Prostate gland (tissue), 2 donors: ENCODE measurements at regions not wholly inside any gene's neighbourhood (a gene's known extent, or its start where the extent isn't known, plus 50 kb on each side); places are given as distances from the start of the nearest gene placed in this dataset.

ENCODE experiments used
- POLR2AphosphoS5 ChIP-seq: sonication (generic); formaldehyde crosslinking; IDR thresholded peaks from one replicate; pipeline ENCODE4 v1.6.1; 2017; ENCODE audit warnings: antibody characterized with exemption
- TF ChIP-seq, protein P1 (sequence below), 4 experiments: fragments of 200-600 bp in 2 of 4; fragments of 450-650 bp in 2 of 4; sonication (generic) in 2 of 4; IDR thresholded peaks; 1 replicate in 3 of 4; 2 replicates in 1 of 4; pipeline ENCODE4 v1.5.1; 2016 to 2019; ENCODE audit warnings: antibody characterized with exemption in 4 of 4, mild to moderate bottlenecking in 2 of 4, moderate library complexity in 2 of 4

DNA sequence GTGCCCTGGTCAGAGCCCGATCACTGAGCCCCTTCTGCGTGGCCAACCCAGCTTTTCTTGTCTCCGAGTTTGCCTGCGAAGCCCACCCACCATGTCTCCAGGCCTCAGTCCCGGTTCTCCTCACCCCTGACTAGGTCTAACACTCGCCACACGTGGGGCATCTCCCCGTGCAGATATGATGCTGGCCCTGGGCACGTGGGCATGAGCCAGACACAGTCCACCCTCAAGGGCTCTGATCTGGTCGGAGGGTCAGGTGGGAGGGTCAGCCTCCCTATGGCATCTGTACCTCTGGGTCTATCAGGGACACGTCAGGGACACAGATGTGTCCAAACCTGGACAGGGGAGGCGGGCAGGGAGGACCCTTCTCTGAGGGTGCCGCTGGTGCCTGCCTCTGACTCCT is 95.4 kb downstream of the RHOB start:
- TF ChIP-seq, protein P1, sequence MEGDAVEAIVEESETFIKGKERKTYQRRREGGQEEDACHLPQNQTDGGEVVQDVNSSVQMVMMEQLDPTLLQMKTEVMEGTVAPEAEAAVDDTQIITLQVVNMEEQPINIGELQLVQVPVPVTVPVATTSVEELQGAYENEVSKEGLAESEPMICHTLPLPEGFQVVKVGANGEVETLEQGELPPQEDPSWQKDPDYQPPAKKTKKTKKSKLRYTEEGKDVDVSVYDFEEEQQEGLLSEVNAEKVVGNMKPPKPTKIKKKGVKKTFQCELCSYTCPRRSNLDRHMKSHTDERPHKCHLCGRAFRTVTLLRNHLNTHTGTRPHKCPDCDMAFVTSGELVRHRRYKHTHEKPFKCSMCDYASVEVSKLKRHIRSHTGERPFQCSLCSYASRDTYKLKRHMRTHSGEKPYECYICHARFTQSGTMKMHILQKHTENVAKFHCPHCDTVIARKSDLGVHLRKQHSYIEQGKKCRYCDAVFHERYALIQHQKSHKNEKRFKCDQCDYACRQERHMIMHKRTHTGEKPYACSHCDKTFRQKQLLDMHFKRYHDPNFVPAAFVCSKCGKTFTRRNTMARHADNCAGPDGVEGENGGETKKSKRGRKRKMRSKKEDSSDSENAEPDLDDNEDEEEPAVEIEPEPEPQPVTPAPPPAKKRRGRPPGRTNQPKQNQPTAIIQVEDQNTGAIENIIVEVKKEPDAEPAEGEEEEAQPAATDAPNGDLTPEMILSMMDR (IDR thresholded peaks at IDR 0.05): no peak
- no peak for TF ChIP-seq POLR2AphosphoS5
